Lung (tissue), 11 donors: ENCODE measurements at regions not wholly inside any gene's neighbourhood (a gene's known extent, or its start where the extent isn't known, plus 50 kb on each side); places are given as distances from the start of the nearest gene placed in this dataset.

Experiments used
- ATAC-seq: fragments of 200-7000 bp; cut with Tn5 transposase; one replicate; pipeline ENCODE4 v1.9.1; 2020; ENCODE audit warnings: moderate number of reproducible peaks; ENCODE audit not compliant: insufficient read depth, low FRiP score
- DNase-seq, 3 donors: peaks; one replicate each; pipeline ENCODE4 v3.0.0-alpha.2; 2013 to 2017
- H3K27ac ChIP-seq, 2 donors: one replicate each; pipeline ENCODE4 v1.5.1; 2013; ENCODE audit warnings: mild to moderate bottlenecking in 2 of 2, moderate library complexity in 2 of 2, control low read depth in 1 of 2, inconsistent platforms in 1 of 2, low read depth in 1 of 2, low read length in 1 of 2
- H3K27me3 ChIP-seq, 3 donors: one replicate each; pipeline ENCODE4 v1.5.1; 2013; ENCODE audit warnings: low read length in 2 of 3; ENCODE audit not compliant: control insufficient read depth in 3 of 3, insufficient read depth in 3 of 3
- H3K36me3 ChIP-seq, 4 donors: one replicate each; pipeline ENCODE4 v1.5.1; 2013; ENCODE audit warnings: low read length in 4 of 4, mild to moderate bottlenecking in 1 of 4, moderate library complexity in 1 of 4; ENCODE audit not compliant: control insufficient read depth in 4 of 4, insufficient read depth in 4 of 4
- H3K4me1 ChIP-seq, 5 donors: one replicate each; pipeline ENCODE4 v1.5.1; 2013; ENCODE audit warnings: low read length in 5 of 5, mild to moderate bottlenecking in 2 of 5, moderate library complexity in 1 of 5; ENCODE audit not compliant: control insufficient read depth in 5 of 5, insufficient read depth in 5 of 5
- H3K4me3 ChIP-seq: one replicate; pipeline ENCODE4 v1.5.1; 2013; ENCODE audit warnings: mild to moderate bottlenecking, control low read depth, moderate library complexity
- H3K9ac ChIP-seq, 2 donors: one replicate each; pipeline ENCODE4 v1.5.1; 2013; ENCODE audit warnings: low read length in 2 of 2, control low read depth in 1 of 2; ENCODE audit not compliant: insufficient read depth in 1 of 2
- H3K9me3 ChIP-seq, 4 donors: one replicate each; pipeline ENCODE4 v1.5.1; 2013; ENCODE audit warnings: low read length in 3 of 4, mild to moderate bottlenecking in 1 of 4, moderate library complexity in 1 of 4; ENCODE audit not compliant: control insufficient read depth in 4 of 4, insufficient read depth in 3 of 4
- CTCF ChIP-seq: IDR thresholded peaks from 2 replicates; pipeline ENCODE4 v1.5.1; 2012; ENCODE audit warnings: mild to moderate bottlenecking; ENCODE audit errors: control extremely low read depth, extremely low read depth
- WGBS, 2 donors: extraction: QIAGEN DNeasy Blood & Tissue Kit; methylation state at CpG; one replicate each; pipeline ENCODE4 v1.1.7; 2013; 5-methylcytosine and 5-hydroxymethylcytosine counted together
- donor health status: control.
- donor health status: control.
- donor health status: Bipolar disorder and iron deficiency.
- donor health status: healthy.
- donor health status: DM: yes; HTN: yes; CAD: no.

GRCh38 chr4:7132730-7133582 lies 59.4 kb upstream of the SORCS2 start:
- no peak for DNase-seq

DNA sequence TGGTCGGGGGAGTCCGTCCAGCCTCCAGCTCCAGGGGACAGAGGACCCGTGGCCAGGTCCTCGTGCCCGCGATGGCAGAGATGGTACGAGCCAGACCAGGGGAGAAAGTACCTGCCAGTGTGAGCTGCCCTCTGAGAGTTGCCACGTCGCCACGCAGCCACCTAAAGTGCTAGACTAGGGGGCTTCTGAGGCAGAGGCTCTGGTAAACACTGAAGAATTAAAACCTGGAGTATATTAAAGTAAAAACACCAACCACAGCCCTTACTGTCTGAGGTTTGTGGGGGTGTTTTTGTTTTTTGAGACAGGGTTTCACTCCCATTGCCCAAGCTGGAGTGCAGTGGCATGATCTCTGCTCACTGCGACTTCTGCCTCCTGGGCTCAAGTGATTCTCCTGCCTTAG lies 60.1 kb upstream of the SORCS2 start:
- Histone ChIP-seq H3K27ac (no peak overlapping the region), H3K36me3 (no peaks in the 10 kb centered on the region), H3K4me3 (no peak overlapping the region), H3K9ac (no peak overlapping the region), H3K9me3 (peaks cover 0 to 3% (median 0%) of the 10 kb centered on the region in 4 donors), H3K4me1 (peaks cover 0 to 14% (median 0%) of the 10 kb centered on the region in 5 donors), H3K27me3 (no peaks in the 10 kb centered on the region)
- no peak for DNase-seq
- ATAC-seq, result no peak
- WGBS, 2 donors, result 80 to 82% methylated on average over 11 of the region's 11 CpGs
- no peak for TF ChIP-seq CTCF

More at GRCh38 chr4:7132730-7133582, 59.4 kb upstream of the SORCS2 start:
- no peak for ATAC-seq
- Histone ChIP-seq H3K4me1 (peaks cover 0 to 14% (median 0%) of the 10 kb centered on the region in 5 donors), H3K9ac (no peak overlapping the region), H3K9me3 (peaks cover 0 to 3% (median 0%) of the 10 kb centered on the region in 4 donors), H3K27me3 (no peaks in the 10 kb centered on the region), H3K27ac (no peak overlapping the region), H3K36me3 (no peaks in the 10 kb centered on the region), H3K4me3 (no peak overlapping the region)
- 91 to 92% methylated on average over 4 of the region's 4 CpGs for WGBS, 2 donors
- TF ChIP-seq CTCF, result no peak

DNA sequence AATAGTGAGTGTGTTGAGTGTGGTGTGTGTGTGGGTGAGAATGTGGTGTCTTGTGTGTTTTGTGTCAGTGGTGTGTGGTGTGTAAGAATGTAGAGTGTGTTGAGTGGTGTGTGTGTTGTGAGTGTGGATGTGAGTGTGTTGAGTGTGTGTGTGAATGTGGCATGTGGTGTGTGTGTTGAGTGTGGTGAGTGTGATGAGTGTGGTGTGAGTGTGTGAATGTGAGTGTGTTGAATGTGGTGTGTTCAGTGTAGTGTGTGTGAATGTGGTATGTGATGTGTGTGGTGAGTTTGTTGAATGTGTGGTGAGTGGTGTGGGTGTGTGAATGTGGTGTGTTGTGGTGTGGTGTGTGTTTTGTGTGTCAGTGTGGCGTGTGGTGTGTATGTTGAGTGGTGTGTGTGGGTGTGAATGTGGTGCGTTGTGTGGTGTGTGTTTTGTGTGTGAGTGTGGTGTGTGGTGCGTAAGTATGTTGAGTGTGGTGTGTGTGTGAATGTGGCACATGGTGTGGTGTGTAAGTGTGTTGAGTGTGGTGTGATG lies 60.8 kb upstream of the SORCS2 start:
- Histone ChIP-seq H3K27ac (no peak overlapping the region), H3K9me3 (peaks cover 0 to 3% (median 0%) of the 10 kb centered on the region in 4 donors), H3K4me3 (no peak overlapping the region), H3K36me3 (no peaks in the 10 kb centered on the region), H3K4me1 (peaks cover 0 to 14% (median 0%) of the 10 kb centered on the region in 5 donors), H3K27me3 (no peaks in the 10 kb centered on the region), H3K9ac (no peak overlapping the region)
- DNase-seq, result no peak
- WGBS, 2 donors, result 60 to 64% methylated on average over 3 of the region's 3 CpGs
- no peak for ATAC-seq
- no peak for TF ChIP-seq CTCF
